SK-N-SH (cell line): ENCODE measurements at regions not wholly inside any gene's neighbourhood (a gene's known extent, or its start where the extent isn't known, plus 50 kb on each side); places are given as distances from the start of the nearest gene placed in this dataset.

ENCODE experiments used
- CTCF ChIA-PET: fragments of 300-600, 350-600 bp; formaldehyde crosslinking; extraction: SDS; loops from one replicate; lab custom pipeline; 2021; lab: Yijun Ruan, JAX
- POLR2A ChIA-PET: fragments of 350-600 bp; sonication (Branson Sonifier 250); formaldehyde crosslinking; extraction: SDS; loops from one replicate; lab custom pipeline; 2020; ENCODE audit warnings: antibody characterized with exemption, inconsistent platforms; lab: Yijun Ruan, JAX
- DNase-seq: peaks from one replicate; pipeline ENCODE4 v3.0.0; 2012
- H2AFZ ChIP-seq: fragments of 200-600 bp; sonication (generic); 2 replicates; pipeline ENCODE4 v1.8.1; 2016; ENCODE audit warnings: antibody characterized with exemption, mild to moderate bottlenecking, low read depth
- H3F3A ChIP-seq: fragments of 200-600 bp; sonication (generic); replicated peaks from 2 replicates; pipeline ENCODE3; 2016; ENCODE audit warnings: antibody characterized with exemption, mild to moderate bottlenecking; ENCODE audit not compliant: insufficient read depth
- H3K27ac ChIP-seq, 2 experiments: fragments of 200-500 bp in 1 of 2; fragments of 200-600 bp in 1 of 2; sonication (Bioruptor generic) in 1 of 2; sonication (generic), shearing (Covaris generic) in 1 of 2; 2 replicates each; pipeline versions ENCODE4 v1.5.1 to v1.6.1; 2014 to 2016; ENCODE audit warnings: low read depth in 2 of 2, inconsistent platforms in 1 of 2, low read length in 1 of 2, mild to moderate bottlenecking in 1 of 2, mixed read lengths in 1 of 2
- H3K27me3 ChIP-seq: fragments of 200-600 bp; sonication (generic), shearing (Covaris generic); 2 replicates; pipeline ENCODE4 v1.6.1; 2016; ENCODE audit warnings: mixed run types; ENCODE audit not compliant: insufficient read depth
- H3K36me3 ChIP-seq, 2 experiments: fragments of 200-500 bp in 1 of 2; fragments of 200-600 bp in 1 of 2; sonication (Bioruptor generic) in 1 of 2; sonication (generic) in 1 of 2; replicated peaks in 1 of 2; 2 replicates each; pipeline versions ENCODE3 to v1.5.1; 2014 to 2016; ENCODE audit warnings: low read length in 1 of 2, mild to moderate bottlenecking in 1 of 2; ENCODE audit not compliant: insufficient read depth in 2 of 2, control insufficient read depth in 1 of 2
- H3K4me1 ChIP-seq, 2 experiments: fragments of 200-500 bp in 1 of 2; fragments of 200-600 bp in 1 of 2; sonication (Bioruptor generic) in 1 of 2; sonication (generic), shearing (Covaris generic) in 1 of 2; 2 replicates each; pipeline versions ENCODE4 v1.5.1 to v1.6.1; 2014 to 2016; ENCODE audit warnings: low read depth in 1 of 2, low read length in 1 of 2, mixed run types in 1 of 2; ENCODE audit not compliant: insufficient read depth in 2 of 2, control insufficient read depth in 1 of 2
- H3K4me2 ChIP-seq: fragments of 200-600 bp; sonication (generic), shearing (Covaris generic); 2 replicates; pipeline ENCODE4 v1.6.1; 2017; ENCODE audit warnings: mixed run types
- H3K4me3 ChIP-seq, 2 experiments: fragments of 200-500 bp in 1 of 2; fragments of 200-600 bp in 1 of 2; sonication (Bioruptor generic) in 1 of 2; sonication (generic), shearing (Covaris generic) in 1 of 2; 2 replicates each; pipeline versions ENCODE4 v1.5.1 to v1.8.1; 2014 to 2016; ENCODE audit warnings: low read depth in 2 of 2, inconsistent platforms in 1 of 2, low read length in 1 of 2, mild to moderate bottlenecking in 1 of 2, mixed read lengths in 1 of 2, moderate library complexity in 1 of 2
- H3K79me2 ChIP-seq: fragments of 200-600 bp; sonication (generic); 2 replicates; pipeline ENCODE4 v1.8.1; 2017; ENCODE audit warnings: mild to moderate bottlenecking; ENCODE audit not compliant: insufficient read depth
- H3K9ac ChIP-seq: fragments of 200-600 bp; sonication (generic); 2 replicates; pipeline ENCODE4 v1.6.1; 2017; ENCODE audit warnings: mixed run types
- H3K9me2 ChIP-seq: fragments of 200-600 bp; sonication (generic); 2 replicates; pipeline ENCODE4 v1.6.1; 2017; ENCODE audit warnings: mixed run types
- H3K9me3 ChIP-seq: fragments of 200-600 bp; sonication (generic); 2 replicates; pipeline ENCODE4 v1.6.1; 2017; ENCODE audit warnings: mixed run types, mild to moderate bottlenecking, moderate library complexity
- H4K20me1 ChIP-seq: fragments of 200-600 bp; sonication (generic); 2 replicates; pipeline ENCODE4 v1.6.1; 2017; ENCODE audit warnings: mild to moderate bottlenecking, mixed run types; ENCODE audit not compliant: insufficient read depth
- CHD2 ChIP-seq: fragments of 150-350 bp; IDR thresholded peaks from 2 replicates; pipeline ENCODE4 v1.6.1; 2018; ENCODE audit warnings: low read length; ENCODE audit not compliant: partially characterized antibody
- ELF1 ChIP-seq: IDR thresholded peaks from 2 replicates; pipeline ENCODE4 v1.4.0; 2012
- EP300 ChIP-seq, 2 experiments: IDR thresholded peaks; 2 replicates each; pipeline versions ENCODE4 v1.4.0 to v1.6.1; 2012; ENCODE audit warnings: borderline replicate concordance in 1 of 2, low read depth in 1 of 2, low read length in 1 of 2
- FOSL2 ChIP-seq: IDR thresholded peaks from 2 replicates; pipeline ENCODE4 v1.4.0; 2012; ENCODE audit warnings: low read depth, mild to moderate bottlenecking, moderate library complexity, borderline replicate concordance
- GATA2 ChIP-seq: sonication (generic); formaldehyde crosslinking; IDR thresholded peaks from 2 replicates; pipeline ENCODE4 v1.5.0; 2020; ENCODE audit warnings: mild to moderate bottlenecking, missing genetic modification reagents
- IRF3 ChIP-seq: fragments of 150-350 bp; IDR thresholded peaks from 2 replicates; pipeline ENCODE4 v1.6.1; 2016; ENCODE audit warnings: mild to moderate bottlenecking, low read depth, low read length
- MAX ChIP-seq: IDR thresholded peaks from 2 replicates; pipeline ENCODE4 v1.4.0; 2012; ENCODE audit warnings: low read depth
- NRF1 ChIP-seq: IDR thresholded peaks from 2 replicates; pipeline ENCODE4 v1.6.1; 2012; ENCODE audit warnings: low read depth, mild to moderate bottlenecking, low read length
- RFX5 ChIP-seq: IDR thresholded peaks from 2 replicates; pipeline ENCODE4 v1.6.1; 2012; ENCODE audit warnings: mild to moderate bottlenecking, improper control_type of control experiment, low read length
- TAF1 ChIP-seq: IDR thresholded peaks from 2 replicates; pipeline ENCODE4 v1.6.1; 2012; ENCODE audit warnings: low read depth, mild to moderate bottlenecking, low read length, moderate library complexity, borderline replicate concordance
- TCF12 ChIP-seq: IDR thresholded peaks from 2 replicates; pipeline ENCODE4 v1.4.0; 2012
- TEAD4 ChIP-seq: IDR thresholded peaks from 2 replicates; pipeline ENCODE4 v1.4.0; 2012; ENCODE audit warnings: mild to moderate bottlenecking, borderline replicate concordance; ENCODE audit not compliant: insufficient read depth
- USF1 ChIP-seq: IDR thresholded peaks from 2 replicates; pipeline ENCODE4 v1.4.0; 2012; ENCODE audit warnings: low read depth, borderline replicate concordance
- WGBS: methylation state at CpG from one replicate; pipeline ENCODE4 v1.1.6; 2017; ENCODE audit warnings: low lambda C conversion rate; 5-methylcytosine and 5-hydroxymethylcytosine counted together
- TF ChIP-seq, protein P1 (sequence below): IDR thresholded peaks from 2 replicates; pipeline ENCODE4; 2012
- TF ChIP-seq, protein P2 (sequence below): IDR thresholded peaks from 2 replicates; pipeline ENCODE4 v1.4.0; 2012; ENCODE audit warnings: low read depth, borderline replicate concordance

DNA sequence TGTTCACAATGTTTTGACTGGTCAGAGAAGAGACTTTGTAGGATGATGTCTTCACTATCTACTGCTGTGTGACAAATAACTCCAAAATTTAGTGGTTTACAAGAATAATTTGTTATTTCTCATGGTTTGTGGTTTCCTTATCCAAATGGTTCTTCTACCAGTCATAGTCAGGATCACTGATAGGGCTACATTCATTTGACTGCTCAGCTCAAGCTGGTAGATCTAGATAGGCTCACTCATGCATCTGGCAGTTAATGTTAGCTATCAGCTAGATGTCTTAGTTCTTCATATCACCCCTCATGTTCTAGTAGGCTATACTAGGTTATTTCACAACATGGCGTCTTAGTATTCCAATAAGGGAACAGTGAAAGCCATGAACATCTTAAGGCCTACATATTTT, 131.0 kb downstream of the ID4 start:
- no peak overlapping the region for H3K9ac ChIP-seq
- no peaks in the 10 kb centered on the region for H3F3A ChIP-seq
- H3K79me2 ChIP-seq = no peaks in the 10 kb centered on the region
- ChIA-PET CTCF (no interaction called here), POLR2A (no interaction called here)
- no peaks in the 10 kb centered on the region for H4K20me1 ChIP-seq
- TF ChIP-seq NRF1 = no peak
- TF ChIP-seq TCF12 = no peak
- TF ChIP-seq USF1 = no peak
- TF ChIP-seq, all 33 proteins: peak for 0
- 0% methylated on average over 1 of the region's 1 CpG for WGBS
- Histone ChIP-seq H3K4me3 (no peak overlapping the region), H3K4me1 (no peaks in the 10 kb centered on the region), H3K9me3 (no peaks in the 10 kb centered on the region), H3K9me2 (no peaks in the 10 kb centered on the region), H3K4me2 (no peak overlapping the region), H3K36me3 (no peaks in the 10 kb centered on the region), H3K27ac (no peak overlapping the region), H2AFZ (no peak overlapping the region), H3K27me3 (no peaks in the 10 kb centered on the region)
- no peak for DNase-seq

DNA sequence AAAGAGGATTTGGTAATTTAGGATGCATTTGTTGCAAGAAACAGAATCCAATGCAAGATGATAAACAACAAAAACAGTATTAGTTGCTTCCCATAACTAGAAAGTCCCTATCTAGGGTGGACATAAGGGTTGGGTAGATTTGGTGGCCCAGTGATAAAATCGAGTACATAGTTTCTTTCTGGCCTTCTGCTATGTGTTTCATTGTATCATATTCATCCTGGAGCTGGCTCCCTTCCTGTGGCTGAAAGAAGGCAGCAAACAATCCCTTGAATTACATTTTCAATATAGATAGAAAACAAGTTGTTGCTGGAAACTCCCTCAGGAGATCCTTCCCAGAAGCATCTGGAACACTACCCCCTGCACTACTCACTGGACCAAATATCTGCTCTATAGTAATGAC, 135.1 kb downstream of the ID4 start:
- Histone ChIP-seq H3K9ac (no peak overlapping the region), H2AFZ (no peak overlapping the region), H3K9me2 (no peaks in the 10 kb centered on the region), H3F3A (no peaks in the 10 kb centered on the region)
- TF ChIP-seq GATA2 (CRISPR knock-in tag) (no peak), FOSL2 (no peak), MAX (no peak), TAF1 (no peak), TCF12 (no peak), EP300 (IDR thresholded peaks at IDR 0.05; ENCODE audit: borderline replicate concordance in 1 of 2, low read depth in 1 of 2, low read length in 1 of 2) (no peak), IRF3 (no peak), TEAD4 (no peak), NRF1 (no peak), RFX5 (no peak), ELF1 (no peak), CHD2 (no peak)
- TF ChIP-seq, protein P1, sequence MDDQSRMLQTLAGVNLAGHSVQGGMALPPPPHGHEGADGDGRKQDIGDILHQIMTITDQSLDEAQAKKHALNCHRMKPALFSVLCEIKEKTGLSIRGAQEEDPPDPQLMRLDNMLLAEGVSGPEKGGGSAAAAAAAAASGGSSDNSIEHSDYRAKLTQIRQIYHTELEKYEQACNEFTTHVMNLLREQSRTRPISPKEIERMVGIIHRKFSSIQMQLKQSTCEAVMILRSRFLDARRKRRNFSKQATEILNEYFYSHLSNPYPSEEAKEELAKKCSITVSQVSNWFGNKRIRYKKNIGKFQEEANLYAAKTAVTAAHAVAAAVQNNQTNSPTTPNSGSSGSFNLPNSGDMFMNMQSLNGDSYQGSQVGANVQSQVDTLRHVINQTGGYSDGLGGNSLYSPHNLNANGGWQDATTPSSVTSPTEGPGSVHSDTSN = no peak
- TF ChIP-seq, protein P2, sequence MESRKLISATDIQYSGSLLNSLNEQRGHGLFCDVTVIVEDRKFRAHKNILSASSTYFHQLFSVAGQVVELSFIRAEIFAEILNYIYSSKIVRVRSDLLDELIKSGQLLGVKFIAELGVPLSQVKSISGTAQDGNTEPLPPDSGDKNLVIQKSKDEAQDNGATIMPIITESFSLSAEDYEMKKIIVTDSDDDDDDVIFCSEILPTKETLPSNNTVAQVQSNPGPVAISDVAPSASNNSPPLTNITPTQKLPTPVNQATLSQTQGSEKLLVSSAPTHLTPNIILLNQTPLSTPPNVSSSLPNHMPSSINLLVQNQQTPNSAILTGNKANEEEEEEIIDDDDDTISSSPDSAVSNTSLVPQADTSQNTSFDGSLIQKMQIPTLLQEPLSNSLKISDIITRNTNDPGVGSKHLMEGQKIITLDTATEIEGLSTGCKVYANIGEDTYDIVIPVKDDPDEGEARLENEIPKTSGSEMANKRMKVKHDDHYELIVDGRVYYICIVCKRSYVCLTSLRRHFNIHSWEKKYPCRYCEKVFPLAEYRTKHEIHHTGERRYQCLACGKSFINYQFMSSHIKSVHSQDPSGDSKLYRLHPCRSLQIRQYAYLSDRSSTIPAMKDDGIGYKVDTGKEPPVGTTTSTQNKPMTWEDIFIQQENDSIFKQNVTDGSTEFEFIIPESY = no peak
- TF ChIP-seq, all 33 proteins: peak for 0
- Histone ChIP-seq H3K9me3 (no peaks in the 10 kb centered on the region), H3K4me2 (no peak overlapping the region), H3K4me1 (no peaks in the 10 kb centered on the region), H3K79me2 (no peaks in the 10 kb centered on the region), H3K27ac (no peak overlapping the region), H4K20me1 (no peaks in the 10 kb centered on the region), H3K27me3 (0 out of 2 replicates have a peak, but pooled peaks cover 6% of the 10 kb centered on the region), H3K4me3 (no peak overlapping the region), H3K36me3 (no peaks in the 10 kb centered on the region)
- POLR2A ChIA-PET = no interaction called here
- CTCF ChIA-PET = no interaction called here
- no peak for DNase-seq
- 6% methylated on average over 1 of the region's 1 CpG for WGBS
